MM.1S (cell line): ENCODE measurements at regions not wholly inside any gene's neighbourhood (a gene's known extent, or its start where the extent isn't known, plus 50 kb on each side); places are given as distances from the start of the nearest gene placed in this dataset.
"Not testable (repeated sequence)": the region's sequence is repeated elsewhere in the genome, so short reads cannot be mapped to it uniquely, and the experiment has no call there.

Experiments
- DNase-seq: peaks from one replicate; pipeline ENCODE4 v3.0.0-alpha.2; 2015
- H2AFZ ChIP-seq: fragments of 300-600 bp; sonication (generic); 2 replicates; pipeline ENCODE4 v1.6.0; 2016; ENCODE audit warnings: antibody characterized with exemption, low read length
- H3F3A ChIP-seq: fragments of 300-600 bp; sonication (generic); 2 replicates; pipeline ENCODE4 v1.6.1; 2016; ENCODE audit warnings: mild to moderate bottlenecking, antibody characterized with exemption, low read length, moderate library complexity, mixed read lengths; ENCODE audit not compliant: insufficient read depth
- H3K27ac ChIP-seq: fragments of 300-600 bp; sonication (generic); 2 replicates; pipeline ENCODE4 v1.5.1; 2016; ENCODE audit warnings: mild to moderate bottlenecking, low read length
- H3K27me3 ChIP-seq: fragments of 300-600 bp; sonication (generic); replicated peaks from 2 replicates; pipeline ENCODE4 v1.6.0; 2016; ENCODE audit warnings: low read length; ENCODE audit not compliant: insufficient read depth
- H3K36me3 ChIP-seq: fragments of 300-600 bp; sonication (generic); replicated peaks from 2 replicates; pipeline ENCODE4 v1.6.1; 2016; ENCODE audit warnings: mild to moderate bottlenecking, low read length, mixed read lengths; ENCODE audit not compliant: insufficient read depth
- H3K4me1 ChIP-seq: fragments of 300-600 bp; sonication (generic); 2 replicates; pipeline ENCODE4 v1.6.1; 2016; ENCODE audit warnings: low read length, mixed read lengths
- H3K4me2 ChIP-seq: fragments of 300-600 bp; sonication (generic); 2 replicates; pipeline ENCODE4 v1.6.0; 2016; ENCODE audit warnings: low read depth, low read length
- H3K4me3 ChIP-seq: fragments of 300-600 bp; sonication (generic); 2 replicates; pipeline ENCODE4 v1.5.1; 2016; ENCODE audit warnings: low read length, mixed read lengths
- H3K79me2 ChIP-seq: fragments of 300-600 bp; sonication (generic); 2 replicates; pipeline ENCODE4 v1.6.1; 2016; ENCODE audit warnings: mixed run types, low read length, mixed read lengths
- H3K9ac ChIP-seq: fragments of 300-600 bp; sonication (generic); 2 replicates; pipeline ENCODE4 v1.6.1; 2016; ENCODE audit warnings: low read length, mixed read lengths
- H3K9me2 ChIP-seq: fragments of 300-600 bp; sonication (generic); replicated peaks from 2 replicates; pipeline ENCODE4 v1.6.1; 2016; ENCODE audit warnings: mild to moderate bottlenecking, low read length, mixed read lengths; ENCODE audit not compliant: insufficient read depth
- H3K9me3 ChIP-seq: fragments of 300-600 bp; sonication (generic); replicated peaks from 2 replicates; pipeline ENCODE4 v1.6.1; 2016; ENCODE audit warnings: mild to moderate bottlenecking, low read length, mixed read lengths; ENCODE audit not compliant: insufficient read depth
- H4K20me1 ChIP-seq: fragments of 300-600 bp; sonication (generic); 2 replicates; pipeline ENCODE4 v1.6.1; 2016; ENCODE audit warnings: mild to moderate bottlenecking, low read length, moderate library complexity, mixed read lengths; ENCODE audit not compliant: insufficient read depth
- CTCF ChIP-seq: fragments of 300-600 bp; sonication (generic); IDR thresholded peaks from 2 replicates; pipeline ENCODE4 v1.5.1; 2016; ENCODE audit warnings: antibody characterized with exemption, low read length, mixed read lengths
- EZH2 ChIP-seq: fragments of 300-600 bp; sonication (generic); optimal IDR thresholded peaks from 2 replicates; pipeline ENCODE3; 2017; ENCODE audit warnings: low read depth, mild to moderate bottlenecking, antibody characterized with exemption, low read length, mixed read lengths
- EZH2phosphoT487 ChIP-seq: fragments of 300-600 bp; sonication (generic); IDR thresholded peaks from 2 replicates; pipeline ENCODE4 v1.6.1; 2018; ENCODE audit warnings: antibody characterized with exemption, low read length

GRCh38 chr2:177001334-177001733 lies 211.3 kb upstream of the HNRNPA3 start:
- Histone ChIP-seq H3K4me2 (no peak overlapping the region), H3K36me3 (no peaks in the 10 kb centered on the region), H3K27ac (no peak overlapping the region), H2AFZ (no peak overlapping the region), H3K27me3 (no peaks in the 10 kb centered on the region), H3K9ac (no peak overlapping the region), H3K4me1 (no peaks in the 10 kb centered on the region), H3K4me3 (no peak overlapping the region), H3K9me3 (no peaks in the 10 kb centered on the region), H3F3A (no peaks in the 10 kb centered on the region), H3K9me2 (no peaks in the 10 kb centered on the region), H3K79me2 (no peaks in the 10 kb centered on the region), H4K20me1 (no peaks in the 10 kb centered on the region)
- TF ChIP-seq EZH2phosphoT487 (no peak), CTCF (no peak), EZH2 (no peak)
- DNase-seq: no peak

DNA sequence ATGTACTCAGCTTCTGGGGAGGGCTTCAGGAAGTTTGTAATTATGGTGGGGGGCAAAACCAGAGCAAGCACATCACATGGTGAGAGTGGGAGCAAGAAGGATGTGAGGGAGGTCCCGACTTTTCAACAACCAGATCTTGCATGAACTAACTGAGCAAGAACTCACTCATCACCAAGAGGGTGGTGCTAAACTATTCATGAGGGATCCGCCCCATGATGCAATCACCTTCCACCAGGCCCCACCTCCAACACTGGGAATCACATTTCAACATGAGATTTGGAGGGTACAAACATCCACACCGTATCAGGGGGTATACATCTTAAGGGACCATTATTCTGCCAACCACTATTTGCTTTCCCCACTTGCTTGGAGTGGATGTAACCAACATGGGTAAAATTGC lies 209.6 kb upstream of the HNRNPA3 start:
- no peaks in the 10 kb centered on the region for H3K79me2 ChIP-seq

DNA sequence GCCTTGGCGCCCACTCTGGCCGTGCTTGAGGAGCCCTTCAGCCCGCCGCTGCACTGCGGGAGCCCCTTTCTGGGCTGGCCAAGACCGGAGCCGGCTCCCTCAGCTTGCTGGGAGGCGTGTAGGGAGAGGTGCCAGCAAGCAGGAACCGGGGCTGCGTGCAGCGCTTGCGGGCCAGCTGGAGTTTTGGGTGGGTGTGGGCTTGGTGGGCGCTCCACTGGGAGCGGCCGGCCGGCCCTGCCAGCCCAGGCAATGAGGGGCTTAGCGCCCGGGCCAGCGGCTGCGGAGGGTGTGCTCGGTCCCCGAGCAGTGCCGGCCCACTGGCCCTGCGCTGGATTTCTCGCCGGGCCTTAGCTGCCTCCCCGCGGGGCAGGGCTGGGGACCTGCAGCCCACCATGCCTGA lies 204.9 kb upstream of the HNRNPA3 start:
- H3K27me3 ChIP-seq, H3K9me2 ChIP-seq, H2AFZ ChIP-seq, H4K20me1 ChIP-seq, H3K9me3 ChIP-seq, H3K4me2 ChIP-seq, H3K79me2 ChIP-seq, H3K9ac ChIP-seq, H3K27ac ChIP-seq, H3F3A ChIP-seq, H3K4me1 ChIP-seq, DNase-seq, H3K36me3 ChIP-seq, H3K4me3 ChIP-seq: not testable (repeated sequence)

More for the DNA sequence above, 209.6 kb upstream of the HNRNPA3 start:
- no peak overlapping the region for H2AFZ ChIP-seq
- no peak overlapping the region for H3K27ac ChIP-seq
- no peaks in the 10 kb centered on the region for H3K9me3 ChIP-seq
- no peaks in the 10 kb centered on the region for H3K9me2 ChIP-seq
- H3F3A ChIP-seq: no peaks in the 10 kb centered on the region
- H3K4me1 ChIP-seq: no peaks in the 10 kb centered on the region
- no peak for DNase-seq
- no peak overlapping the region for H3K9ac ChIP-seq
- no peaks in the 10 kb centered on the region for H3K36me3 ChIP-seq
- no peak overlapping the region for H3K4me2 ChIP-seq
- no peaks in the 10 kb centered on the region for H4K20me1 ChIP-seq
- no peak overlapping the region for H3K4me3 ChIP-seq
- no peak for TF ChIP-seq EZH2phosphoT487
- no peak for TF ChIP-seq EZH2
- no peak for TF ChIP-seq CTCF
- H3K27me3 ChIP-seq: no peaks in the 10 kb centered on the region

DNA sequence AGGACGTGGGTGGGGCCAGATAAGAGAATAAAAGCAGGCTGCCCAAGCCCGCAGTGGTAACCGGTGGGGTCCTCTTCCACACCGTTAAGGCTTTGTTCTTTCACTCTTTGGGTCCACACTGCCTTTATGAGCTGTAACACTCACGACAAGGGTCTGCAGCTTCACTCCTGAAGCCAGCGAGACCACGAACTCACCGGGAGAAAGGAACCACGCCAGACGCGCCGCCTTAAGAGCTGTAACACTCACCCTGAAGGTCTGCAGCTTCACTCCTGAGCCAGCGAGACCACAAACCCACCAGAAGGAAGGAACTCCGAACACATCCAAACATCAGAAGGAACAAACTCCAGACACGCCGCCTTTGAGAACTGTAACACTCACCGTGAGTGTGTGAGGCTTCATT lies 203.9 kb upstream of the HNRNPA3 start:
- H3F3A ChIP-seq, DNase-seq, H3K4me1 ChIP-seq, H2AFZ ChIP-seq, H3K27me3 ChIP-seq, H3K9me2 ChIP-seq, H3K36me3 ChIP-seq, H3K4me3 ChIP-seq, H4K20me1 ChIP-seq, H3K9me3 ChIP-seq, H3K9ac ChIP-seq, H3K79me2 ChIP-seq, H3K27ac ChIP-seq, H3K4me2 ChIP-seq: not testable (repeated sequence)
